Upper lobe of left lung (tissue), 4 donors: ENCODE measurements at regions not wholly inside any gene's neighbourhood (a gene's known extent, or its start where the extent isn't known, plus 50 kb on each side); places are given as distances from the start of the nearest gene placed in this dataset.

ENCODE experiments used
- CTCF ChIP-seq, 6 experiments: fragments of 450-650 bp in 4 of 6; fragments of 200-600 bp in 2 of 6; sonication (generic) in 2 of 6; IDR thresholded peaks; one replicate each; pipeline ENCODE4 v1.5.1; 2016 to 2019; ENCODE audit warnings: antibody characterized with exemption in 6 of 6
- POLR2A ChIP-seq, 4 donors: fragments of 450-650 bp; IDR thresholded peaks; one replicate each; pipeline ENCODE4 v1.5.1; 2016 to 2017; ENCODE audit warnings: antibody characterized with exemption in 4 of 4, mild to moderate bottlenecking in 2 of 4
- POLR2AphosphoS5 ChIP-seq, 2 donors: sonication (generic); formaldehyde crosslinking; IDR thresholded peaks; one replicate each; pipeline ENCODE4 v1.5.1; 2017; ENCODE audit warnings: antibody characterized with exemption in 2 of 2

DNA sequence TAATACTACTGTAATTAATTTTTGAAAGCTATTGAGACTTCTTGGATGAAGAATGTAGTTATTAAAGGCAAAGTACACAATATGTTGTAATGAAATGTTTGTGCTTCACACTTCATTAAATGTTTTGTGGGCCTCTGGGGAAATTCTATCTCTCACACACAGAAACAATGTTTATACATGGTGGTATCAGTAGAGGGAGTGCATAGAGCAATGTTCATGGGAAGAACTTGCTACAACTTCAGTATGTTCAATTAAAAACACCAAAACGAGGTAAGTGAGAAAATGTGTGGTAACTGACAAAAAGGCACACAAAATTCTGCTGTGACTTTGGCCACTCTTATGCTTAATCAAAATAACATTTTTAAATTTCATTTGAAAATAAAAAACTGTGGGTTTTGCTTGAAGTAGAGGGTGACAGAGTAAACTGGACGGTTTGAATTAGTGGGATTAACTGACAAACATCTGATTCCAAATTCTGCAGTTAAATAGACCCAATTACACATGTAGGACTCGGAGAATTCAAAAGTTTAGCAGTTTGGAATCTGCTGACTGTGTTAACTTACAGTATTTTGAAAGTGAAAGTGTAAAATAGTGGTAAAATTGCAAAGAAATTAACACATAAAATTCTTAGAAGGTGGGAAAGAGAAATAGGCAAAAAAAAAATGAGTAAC lies 111.4 kb upstream of the TTC29 start:
- TF ChIP-seq CTCF (IDR thresholded peaks at IDR 0.05) (peak in 1 of 6 experiments; percentile 18), POLR2A (IDR thresholded peaks at IDR 0.05) (no peak), POLR2AphosphoS5 (IDR thresholded peaks at IDR 0.05) (no peak)
